ENCODE measurements at regions not wholly inside any gene's neighbourhood (a gene's known extent, or its start where the extent isn't known, plus 50 kb on each side); places are given as distances from the start of the nearest gene placed in this dataset.

GRCh38 chr3:158911586-158911985, 109.7 kb downstream of the MFSD1 start:
- TF ChIP-seq CTCF (IDR thresholded peaks at IDR 0.05; ENCODE audit: poor library complexity) (no peak), EZH2 (IDR thresholded peaks at IDR 0.05; ENCODE audit: borderline replicate concordance) (no peak)

Measured in hepatocyte (in vitro differentiated cells).